OCI-LY3 (cell line): ENCODE measurements at regions not wholly inside any gene's neighbourhood (a gene's known extent, or its start where the extent isn't known, plus 50 kb on each side); places are given as distances from the start of the nearest gene placed in this dataset.

ENCODE experiments used
- CTCF ChIP-seq: fragments of 200-600, 300-600 bp; sonication (generic); IDR thresholded peaks from 2 replicates; pipeline ENCODE4 v1.5.1; 2014; ENCODE audit warnings: antibody characterized with exemption, low read length, low read depth
- EZH2phosphoT487 ChIP-seq: fragments of 200-600 bp; shearing (Covaris generic); IDR thresholded peaks from 2 replicates; pipeline ENCODE4 v1.6.1; 2018; ENCODE audit warnings: antibody characterized with exemption, mixed run types, low read depth

- TF ChIP-seq CTCF (no peak), EZH2phosphoT487 (no peak)
These were observed 51.3 kb upstream of the ATXN3L start for GRCh38 chrX:13371186-13371585.
